Body of pancreas (tissue), 4 donors: ENCODE measurements at regions not wholly inside any gene's neighbourhood (a gene's known extent, or its start where the extent isn't known, plus 50 kb on each side); places are given as distances from the start of the nearest gene placed in this dataset.

Experiments
- ATAC-seq: fragments of 150-250 bp; one replicate; pipeline ENCODE4 v1.9.1; 2016
- DNase-seq, 4 donors: peaks; one replicate each; pipeline ENCODE4 v3.0.0-alpha.2; 2019
- H3K27ac ChIP-seq, 4 donors: fragments of 200-600 bp; sonication (generic); 1 replicate in 3 of 4; 2 replicates in 1 of 4; pipeline versions ENCODE4 v1.5.1 to v1.6.1; 2016 to 2019; ENCODE audit warnings: mild to moderate bottlenecking in 1 of 4, mixed read lengths in 1 of 4, moderate library complexity in 1 of 4
- H3K27me3 ChIP-seq, 2 donors: fragments of 200-600 bp; sonication (generic); one replicate each; pipeline ENCODE4 v1.6.0; 2016; ENCODE audit warnings: mild to moderate bottlenecking in 1 of 2
- H3K36me3 ChIP-seq, 2 donors: fragments of 200-600 bp; sonication (generic); replicated peaks in 1 of 2; 2 replicates each; pipeline ENCODE4 v1.5.1; 2016; ENCODE audit warnings: low read depth in 2 of 2; ENCODE audit not compliant: insufficient read depth in 1 of 2
- H3K4me1 ChIP-seq: fragments of 200-600 bp; sonication (generic); one replicate; pipeline ENCODE4 v1.6.0; 2016
- H3K4me3 ChIP-seq, 2 donors: fragments of 200-600 bp; sonication (generic); 1 replicate in 1 of 2; 2 replicates in 1 of 2; pipeline ENCODE4 v1.5.1; 2016 to 2019
- H3K9me3 ChIP-seq, 3 donors: fragments of 200-600 bp; sonication (generic); 1 replicate in 2 of 3; 2 replicates in 1 of 3; pipeline ENCODE4 v1.5.1; 2016
- POLR2A ChIP-seq, 3 donors: fragments of 450-650 bp; IDR thresholded peaks; one replicate each; pipeline ENCODE4 v1.6.1; 2016; ENCODE audit warnings: antibody characterized with exemption in 3 of 3, mild to moderate bottlenecking in 2 of 3
- WGBS, 2 donors: methylation state at CpG; one replicate each; pipeline ENCODE4 v1.1.5; 2017; 5-methylcytosine and 5-hydroxymethylcytosine counted together
- intact Hi-C: fragments of 100-400 bp; cut with DNase I; formaldehyde crosslinking; loops from one replicate; pipeline ENCODE4 v1.15.1; 2023
- TF ChIP-seq, protein P1 (sequence below), 7 experiments: fragments of 450-650 bp in 4 of 7; fragments of 200-600 bp in 3 of 7; sonication (generic) in 3 of 7; IDR thresholded peaks; one replicate each; pipeline ENCODE4 v1.5.1; 2016 to 2019; ENCODE audit warnings: antibody characterized with exemption in 7 of 7

DNA sequence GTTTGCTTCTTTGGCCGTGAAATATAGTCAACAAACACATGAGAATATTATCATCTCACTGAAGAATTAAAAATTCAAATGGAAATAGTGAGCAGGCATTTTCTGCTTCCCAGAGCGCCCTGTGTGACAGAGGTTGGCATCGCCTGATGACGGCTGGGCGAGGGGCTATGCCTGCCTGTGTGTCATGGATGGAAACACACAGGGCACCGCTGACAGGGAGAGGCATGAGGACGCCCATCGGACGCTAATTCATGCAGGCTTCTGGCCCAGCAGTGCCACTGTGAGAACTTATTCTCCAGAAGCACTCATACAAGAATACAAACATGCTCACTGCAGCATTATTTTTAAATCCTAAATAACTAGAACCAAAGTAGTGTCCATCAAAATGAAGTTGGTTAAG is 61.4 kb upstream of the OTOS start:
- Histone ChIP-seq H3K4me1 (no peaks in the 10 kb centered on the region), H3K4me3 (no peak overlapping the region), H3K27me3 (no peaks in the 10 kb centered on the region), H3K27ac (no peak overlapping the region), H3K9me3 (no peaks in the 10 kb centered on the region), H3K36me3 (no peaks in the 10 kb centered on the region)
- ATAC-seq (no peak), DNase-seq (no peak)
- intact Hi-C loops: no loop called here
- WGBS, 2 donors: 72 to 75% methylated on average over 9 of the region's 9 CpGs
- TF ChIP-seq POLR2A (IDR thresholded peaks at IDR 0.05): no peak
- TF ChIP-seq, protein P1, sequence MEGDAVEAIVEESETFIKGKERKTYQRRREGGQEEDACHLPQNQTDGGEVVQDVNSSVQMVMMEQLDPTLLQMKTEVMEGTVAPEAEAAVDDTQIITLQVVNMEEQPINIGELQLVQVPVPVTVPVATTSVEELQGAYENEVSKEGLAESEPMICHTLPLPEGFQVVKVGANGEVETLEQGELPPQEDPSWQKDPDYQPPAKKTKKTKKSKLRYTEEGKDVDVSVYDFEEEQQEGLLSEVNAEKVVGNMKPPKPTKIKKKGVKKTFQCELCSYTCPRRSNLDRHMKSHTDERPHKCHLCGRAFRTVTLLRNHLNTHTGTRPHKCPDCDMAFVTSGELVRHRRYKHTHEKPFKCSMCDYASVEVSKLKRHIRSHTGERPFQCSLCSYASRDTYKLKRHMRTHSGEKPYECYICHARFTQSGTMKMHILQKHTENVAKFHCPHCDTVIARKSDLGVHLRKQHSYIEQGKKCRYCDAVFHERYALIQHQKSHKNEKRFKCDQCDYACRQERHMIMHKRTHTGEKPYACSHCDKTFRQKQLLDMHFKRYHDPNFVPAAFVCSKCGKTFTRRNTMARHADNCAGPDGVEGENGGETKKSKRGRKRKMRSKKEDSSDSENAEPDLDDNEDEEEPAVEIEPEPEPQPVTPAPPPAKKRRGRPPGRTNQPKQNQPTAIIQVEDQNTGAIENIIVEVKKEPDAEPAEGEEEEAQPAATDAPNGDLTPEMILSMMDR (IDR thresholded peaks at IDR 0.05): no peak

DNA sequence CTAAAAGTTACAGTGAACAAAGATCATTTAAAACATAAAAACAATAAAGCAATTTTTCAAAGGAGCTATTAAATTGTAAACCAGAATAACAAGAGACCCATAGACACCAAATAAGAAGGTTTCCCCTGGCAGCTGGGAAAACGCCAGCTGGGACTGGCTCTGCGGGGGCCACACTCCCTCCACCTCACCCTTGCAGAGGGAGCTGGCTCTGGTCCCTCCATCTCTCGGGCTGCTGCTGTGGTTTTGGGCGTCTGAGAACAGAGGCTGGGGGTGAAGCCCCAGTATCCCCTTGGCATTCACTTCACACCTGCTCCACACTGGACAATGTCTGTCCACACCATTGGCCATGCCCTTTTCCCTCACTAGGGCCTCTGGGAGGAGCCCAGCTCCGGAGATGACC is 62.1 kb upstream of the OTOS start:
- H3K27me3 ChIP-seq: no peaks in the 10 kb centered on the region
- H3K9me3 ChIP-seq: no peaks in the 10 kb centered on the region
- no peak for DNase-seq
- H3K27ac ChIP-seq: no peak overlapping the region
- intact Hi-C loops: no loop called here
- no peaks in the 10 kb centered on the region for H3K4me1 ChIP-seq
- TF ChIP-seq, protein P1 (IDR thresholded peaks at IDR 0.05): no peak
- TF ChIP-seq POLR2A (IDR thresholded peaks at IDR 0.05): no peak
- WGBS, 2 donors: 27 to 33% methylated on average over 3 to 5 of the region's 5 CpGs
- no peak for ATAC-seq
- H3K36me3 ChIP-seq: no peaks in the 10 kb centered on the region
- H3K4me3 ChIP-seq: no peak overlapping the region

DNA sequence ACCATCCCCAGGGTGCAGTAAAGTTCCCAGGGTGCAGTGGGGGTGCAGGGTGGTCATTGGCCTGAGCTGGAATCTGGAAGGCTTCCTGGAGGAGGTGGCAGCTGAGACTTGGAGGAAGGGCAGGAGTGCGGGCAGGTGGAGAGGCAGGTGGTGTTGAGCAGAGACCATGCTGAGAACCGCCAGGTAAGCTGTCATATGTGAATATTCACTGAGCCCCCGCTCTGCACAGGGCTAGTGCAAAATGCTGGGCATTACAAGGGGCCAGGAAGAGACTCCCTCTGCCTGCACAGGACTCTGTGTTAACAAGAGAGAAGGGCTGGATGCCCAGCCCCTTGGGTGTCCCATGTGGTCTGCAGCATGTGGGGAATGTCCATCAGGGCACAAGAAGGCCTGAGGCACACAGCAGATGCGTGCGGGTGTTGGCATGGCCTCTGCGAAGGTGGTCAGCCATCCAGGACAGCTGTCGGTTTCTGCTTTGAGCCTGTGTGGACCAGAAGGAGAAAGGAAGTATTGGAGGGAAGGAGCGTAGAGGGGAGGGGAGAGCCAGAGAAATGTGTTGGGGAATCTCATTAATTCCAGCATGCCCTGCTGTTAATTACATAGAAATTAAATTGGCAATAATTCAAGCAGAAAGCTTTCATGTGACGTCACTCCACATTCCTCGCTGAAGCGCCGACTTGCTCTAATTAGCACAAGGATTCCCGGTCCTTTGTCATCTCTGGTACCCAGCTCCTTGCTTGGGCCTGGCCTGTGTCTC is 62.8 kb upstream of the OTOS start:
- DNase-seq (no peak), ATAC-seq (no peak)
- H3K27me3 ChIP-seq: no peaks in the 10 kb centered on the region
- TF ChIP-seq, protein P1 (IDR thresholded peaks at IDR 0.05): no peak
- no peak for TF ChIP-seq POLR2A (IDR thresholded peaks at IDR 0.05)
- 69 to 88% methylated on average over 12 to 13 of the region's 13 CpGs for WGBS, 2 donors
- no peak overlapping the region for H3K4me3 ChIP-seq
- no peaks in the 10 kb centered on the region for H3K36me3 ChIP-seq
- intact Hi-C loops: no loop called here
- H3K27ac ChIP-seq: no peak overlapping the region
- H3K9me3 ChIP-seq: no peaks in the 10 kb centered on the region
- no peaks in the 10 kb centered on the region for H3K4me1 ChIP-seq

GRCh38 chr2:240203788-240204270 is 63.4 kb upstream of the OTOS start:
- DNase-seq: no peak
- 68 to 75% methylated on average over 3 to 11 of the region's 11 CpGs for WGBS, 2 donors

More at GRCh38 chr2:240203788-240204270, 63.4 kb upstream of the OTOS start:
- Histone ChIP-seq H3K9me3 (no peaks in the 10 kb centered on the region), H3K27me3 (no peaks in the 10 kb centered on the region), H3K4me1 (no peaks in the 10 kb centered on the region), H3K4me3 (no peak overlapping the region), H3K27ac (no peak overlapping the region), H3K36me3 (no peaks in the 10 kb centered on the region)
- ATAC-seq: no peak
- intact Hi-C loops: no loop called here
- TF ChIP-seq POLR2A (IDR thresholded peaks at IDR 0.05): no peak
- TF ChIP-seq, protein P1 (IDR thresholded peaks at IDR 0.05): no peak
